ENCODE measurements at regions not wholly inside any gene's neighbourhood (a gene's known extent, or its start where the extent isn't known, plus 50 kb on each side); places are given as distances from the start of the nearest gene placed in this dataset.

DNA sequence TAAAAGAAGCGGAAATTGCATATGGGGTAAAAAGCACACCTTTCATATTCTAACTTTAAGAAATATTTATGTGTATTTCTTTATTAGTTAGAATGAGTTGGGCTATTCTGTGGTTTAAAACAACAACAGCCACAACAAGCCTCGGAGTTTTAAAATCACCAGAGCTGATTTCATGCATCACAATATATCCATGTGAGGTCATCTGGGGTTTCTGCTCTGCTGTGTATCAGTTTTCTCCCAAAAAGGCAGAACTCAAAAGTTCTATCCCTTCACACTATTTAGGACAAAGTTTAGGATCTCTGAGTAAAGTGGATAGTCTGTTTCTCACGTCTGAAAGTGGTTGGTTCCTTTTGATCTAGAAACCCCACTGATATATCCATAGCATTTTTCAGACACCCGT, 601.5 kb upstream of the GCFC2 start:
- Mint-ChIP-seq H3K27ac (no peak overlapping the region), H3K9me3 (peaks cover 7% of the 10 kb centered on the region), H3K27me3 (no peaks in the 10 kb centered on the region), H3K36me3 (no peaks in the 10 kb centered on the region), H3K4me1 (no peaks in the 10 kb centered on the region), H3K4me3 (no peak overlapping the region)
- ATAC-seq (ENCODE audit: low read depth), result no peak
- no peak for DNase-seq (ENCODE audit: low spot score in 2 of 2)

DNA sequence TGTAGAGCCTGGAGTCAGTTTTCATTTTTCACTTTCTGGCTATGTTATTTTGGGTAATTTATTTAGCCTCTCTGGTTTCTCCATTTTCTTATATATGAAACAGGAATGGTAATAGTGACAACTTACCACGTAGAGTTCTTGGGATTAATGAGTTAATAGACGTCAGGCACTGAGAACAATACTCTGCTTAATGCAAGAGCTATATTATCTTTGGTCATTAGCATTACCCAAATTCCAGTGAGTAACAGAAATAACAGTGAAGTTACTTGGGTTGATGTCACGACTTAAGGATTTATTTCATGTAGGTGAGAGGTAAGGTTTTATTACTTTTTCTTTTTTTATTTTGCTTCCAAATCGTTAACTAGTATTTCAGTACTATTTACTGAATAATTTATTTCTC, 601.0 kb upstream of the GCFC2 start:
- no peak overlapping the region for H3K27ac Mint-ChIP-seq
- no peaks in the 10 kb centered on the region for H3K36me3 Mint-ChIP-seq
- no peaks in the 10 kb centered on the region for H3K27me3 Mint-ChIP-seq
- H3K4me1 Mint-ChIP-seq, result no peaks in the 10 kb centered on the region
- H3K9me3 Mint-ChIP-seq, result peaks cover 5% of the 10 kb centered on the region
- ATAC-seq (ENCODE audit: low read depth) (no peak), DNase-seq (ENCODE audit: low spot score in 2 of 2) (no peak)
- H3K4me3 Mint-ChIP-seq, result no peak overlapping the region

- no peaks in the 10 kb centered on the region for H3K36me3 Mint-ChIP-seq
- H3K9me3 Mint-ChIP-seq, result peaks cover 4% of the 10 kb centered on the region
- ATAC-seq (ENCODE audit: low read depth), result no peak
- no peaks in the 10 kb centered on the region for H3K27me3 Mint-ChIP-seq
- no peak for DNase-seq (ENCODE audit: low spot score in 2 of 2)
- no peaks in the 10 kb centered on the region for H3K4me1 Mint-ChIP-seq
- H3K27ac Mint-ChIP-seq, result no peak overlapping the region
- H3K4me3 Mint-ChIP-seq, result no peak overlapping the region
Measured at GRCh38 chr2:76310894-76311633, 600.3 kb upstream of the GCFC2 start.

DNA sequence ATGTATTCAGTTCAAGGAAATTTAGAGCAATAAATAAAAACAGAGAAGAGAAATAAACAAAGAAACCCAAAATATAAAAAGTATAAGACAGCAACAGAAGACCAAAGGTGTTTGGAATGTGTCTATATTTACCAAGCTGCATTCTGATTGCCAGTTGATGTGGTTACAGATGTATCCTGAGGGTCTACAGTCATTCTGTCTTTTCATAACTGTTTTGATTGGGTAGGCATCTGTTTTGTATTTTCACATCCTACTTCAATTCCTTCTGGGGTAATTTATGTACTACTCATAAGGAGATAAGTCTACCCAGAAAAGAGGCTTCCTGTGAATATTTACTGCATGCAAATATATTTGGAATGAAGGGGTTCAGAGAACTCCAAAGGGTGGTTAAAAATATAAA, 596.8 kb upstream of the GCFC2 start:
- Mint-ChIP-seq H3K27me3 (no peaks in the 10 kb centered on the region), H3K36me3 (no peaks in the 10 kb centered on the region), H3K4me1 (no peaks in the 10 kb centered on the region), H3K9me3 (peaks cover 4% of the 10 kb centered on the region), H3K4me3 (no peak overlapping the region), H3K27ac (no peak overlapping the region)
- DNase-seq (ENCODE audit: low spot score in 2 of 2), result no peak
- no peak for ATAC-seq (ENCODE audit: low read depth)

DNA sequence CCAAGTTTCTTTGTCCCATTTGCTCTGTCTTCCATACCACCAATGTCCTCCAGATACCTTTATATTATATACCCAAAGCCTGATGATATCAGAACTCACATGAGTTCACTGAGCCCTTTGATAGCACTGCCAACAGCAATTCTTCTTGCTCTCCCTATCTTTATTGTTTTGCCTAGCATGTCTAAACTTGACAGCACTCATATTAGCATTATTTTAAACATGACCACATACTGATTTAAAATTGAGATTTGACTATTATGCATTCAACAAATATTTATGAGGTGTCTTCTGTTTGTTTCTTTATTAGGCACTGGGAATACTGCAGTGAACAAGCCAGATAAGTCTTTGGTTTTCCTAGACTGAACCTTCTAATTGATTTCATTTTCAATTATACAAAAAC, 587.3 kb upstream of the GCFC2 start:
- H3K27me3 Mint-ChIP-seq, result no peaks in the 10 kb centered on the region
- ATAC-seq (ENCODE audit: low read depth), result no peak

DNA sequence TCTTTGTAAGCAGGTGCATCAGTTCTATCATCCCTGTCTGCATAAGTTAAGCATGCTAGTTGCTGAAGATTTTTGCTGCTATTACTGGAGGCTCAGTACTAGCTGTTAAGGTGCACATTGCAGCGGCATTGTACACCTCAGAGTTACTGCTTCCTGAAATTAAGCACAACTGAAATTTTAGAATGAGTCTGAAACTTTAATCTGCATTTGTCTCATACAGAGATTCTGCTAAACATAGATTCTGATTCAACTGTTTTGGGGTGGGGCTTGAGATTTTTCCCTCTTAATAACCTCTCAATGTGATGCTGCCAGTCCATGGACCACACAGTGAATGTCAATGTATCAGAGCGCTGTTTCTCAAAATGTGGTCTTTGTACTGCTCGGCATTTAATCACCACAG, 585.7 kb upstream of the GCFC2 start:
- H3K27me3 Mint-ChIP-seq, result no peaks in the 10 kb centered on the region
- H3K27ac Mint-ChIP-seq, result no peak overlapping the region
- ATAC-seq (ENCODE audit: low read depth), result no peak
- no peak overlapping the region for H3K4me3 Mint-ChIP-seq
- H3K9me3 Mint-ChIP-seq, result no peaks in the 10 kb centered on the region
- no peaks in the 10 kb centered on the region for H3K36me3 Mint-ChIP-seq
- DNase-seq (ENCODE audit: low spot score in 2 of 2), result no peak
- no peaks in the 10 kb centered on the region for H3K4me1 Mint-ChIP-seq

More for the DNA sequence above, 587.3 kb upstream of the GCFC2 start:
- no peaks in the 10 kb centered on the region for H3K4me1 Mint-ChIP-seq
- H3K36me3 Mint-ChIP-seq, result no peaks in the 10 kb centered on the region
- H3K9me3 Mint-ChIP-seq, result peaks cover 2% of the 10 kb centered on the region
- no peak overlapping the region for H3K27ac Mint-ChIP-seq
- no peak overlapping the region for H3K4me3 Mint-ChIP-seq
- no peak for DNase-seq (ENCODE audit: low spot score in 2 of 2)

- H3K9me3 Mint-ChIP-seq, result no peaks in the 10 kb centered on the region
- H3K4me3 Mint-ChIP-seq, result no peak overlapping the region
- H3K4me1 Mint-ChIP-seq, result no peaks in the 10 kb centered on the region
- H3K27ac Mint-ChIP-seq, result no peak overlapping the region
- H3K27me3 Mint-ChIP-seq, result no peaks in the 10 kb centered on the region
- no peaks in the 10 kb centered on the region for H3K36me3 Mint-ChIP-seq
- DNase-seq (ENCODE audit: low spot score in 2 of 2) (no peak), ATAC-seq (ENCODE audit: low read depth) (no peak)
Measured at GRCh38 chr2:76295762-76296161, 585.0 kb upstream of the GCFC2 start.

GRCh38 chr2:76288598-76288997, 577.9 kb upstream of the GCFC2 start:
- H3K36me3 Mint-ChIP-seq, result no peaks in the 10 kb centered on the region
- ATAC-seq (ENCODE audit: low read depth), result no peak
- no peaks in the 10 kb centered on the region for H3K9me3 Mint-ChIP-seq
- H3K4me3 Mint-ChIP-seq, result no peak overlapping the region
- H3K27me3 Mint-ChIP-seq, result no peaks in the 10 kb centered on the region
- H3K27ac Mint-ChIP-seq, result no peak overlapping the region
- DNase-seq (ENCODE audit: low spot score in 2 of 2), result no peak
- H3K4me1 Mint-ChIP-seq, result no peaks in the 10 kb centered on the region

- H3K27ac Mint-ChIP-seq, result no peak overlapping the region
- no peaks in the 10 kb centered on the region for H3K27me3 Mint-ChIP-seq
- no peak for DNase-seq (ENCODE audit: low spot score in 2 of 2)
- H3K4me3 Mint-ChIP-seq, result no peak overlapping the region
- H3K9me3 Mint-ChIP-seq, result no peaks in the 10 kb centered on the region
- ATAC-seq (ENCODE audit: low read depth), result no peak
- H3K4me1 Mint-ChIP-seq, result no peaks in the 10 kb centered on the region
- H3K36me3 Mint-ChIP-seq, result no peaks in the 10 kb centered on the region
Measured at GRCh38 chr2:76288146-76288545, 577.4 kb upstream of the GCFC2 start.

- H3K27me3 Mint-ChIP-seq, result no peaks in the 10 kb centered on the region
- H3K36me3 Mint-ChIP-seq, result no peaks in the 10 kb centered on the region
- no peak overlapping the region for H3K27ac Mint-ChIP-seq
- no peaks in the 10 kb centered on the region for H3K4me1 Mint-ChIP-seq
- ATAC-seq (ENCODE audit: low read depth), result no peak
- no peak overlapping the region for H3K4me3 Mint-ChIP-seq
- no peaks in the 10 kb centered on the region for H3K9me3 Mint-ChIP-seq
- no peak for DNase-seq (ENCODE audit: low spot score in 2 of 2)
Measured at GRCh38 chr2:76283350-76283749, 572.6 kb upstream of the GCFC2 start.

DNA sequence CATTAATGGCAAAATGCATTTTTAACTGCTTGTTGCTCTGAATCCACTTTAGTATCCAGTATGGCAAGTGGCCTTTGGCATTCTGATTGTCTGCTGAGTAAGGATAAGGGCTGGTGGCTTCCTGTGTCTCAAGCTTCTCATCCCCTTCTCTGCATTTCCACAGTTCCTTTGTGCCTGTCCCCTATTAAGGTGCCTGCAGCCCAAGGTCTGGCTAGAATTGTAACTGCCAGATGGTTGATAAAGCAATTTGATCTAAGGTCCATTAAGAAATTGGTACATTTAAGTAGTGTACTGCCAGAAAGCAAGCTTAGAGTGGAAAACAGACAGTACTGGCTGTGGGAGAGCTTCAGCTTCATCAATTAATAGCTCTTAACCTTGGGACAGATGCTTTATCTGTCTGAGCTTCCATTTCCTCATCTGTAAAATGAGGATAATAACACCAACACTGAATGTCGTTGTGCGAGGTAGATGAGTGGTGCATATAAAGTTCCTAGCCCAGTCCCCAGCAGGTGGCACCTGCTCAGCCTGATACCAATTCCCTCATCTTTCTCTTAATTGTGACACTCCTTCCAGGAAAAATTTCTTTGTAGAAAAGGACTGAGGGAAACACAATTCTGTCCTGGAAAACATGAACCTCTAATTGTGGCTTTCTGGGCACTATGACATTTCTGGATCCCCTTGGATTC, 570.6 kb upstream of the GCFC2 start:
- Mint-ChIP-seq H3K27me3 (no peaks in the 10 kb centered on the region), H3K27ac (no peak overlapping the region), H3K9me3 (peaks cover 2% of the 10 kb centered on the region), H3K4me3 (no peak overlapping the region), H3K4me1 (no peaks in the 10 kb centered on the region), H3K36me3 (no peaks in the 10 kb centered on the region)
- no peak for DNase-seq (ENCODE audit: low spot score in 2 of 2)
- ATAC-seq (ENCODE audit: low read depth), result no peak

DNA sequence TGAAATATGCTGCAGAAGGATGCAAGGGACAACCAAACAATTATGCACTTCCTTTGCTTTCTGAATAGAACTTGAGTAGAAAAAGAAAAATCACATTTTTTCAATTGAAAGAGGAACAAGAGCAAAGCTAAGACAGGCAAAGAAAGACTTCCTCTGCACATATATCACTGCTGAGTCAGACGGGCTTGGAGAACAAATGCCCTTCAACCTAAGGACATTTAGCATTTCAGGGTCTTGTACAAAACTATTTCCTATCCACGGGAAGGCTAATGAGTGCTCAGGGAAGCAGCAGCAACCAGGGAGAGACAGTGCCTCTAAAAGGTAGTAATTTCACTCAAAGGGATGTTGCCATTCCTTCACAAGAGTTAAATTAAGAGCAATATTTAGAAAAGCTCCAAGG, 570.0 kb upstream of the GCFC2 start:
- Mint-ChIP-seq H3K9me3 (peaks cover 2% of the 10 kb centered on the region), H3K27me3 (no peaks in the 10 kb centered on the region), H3K36me3 (no peaks in the 10 kb centered on the region), H3K27ac (no peak overlapping the region), H3K4me3 (no peak overlapping the region), H3K4me1 (no peaks in the 10 kb centered on the region)
- ATAC-seq (ENCODE audit: low read depth) (no peak), DNase-seq (ENCODE audit: low spot score in 2 of 2) (no peak)

- no peak for ATAC-seq (ENCODE audit: low read depth)
Measured at GRCh38 chr2:76279142-76279541, 568.4 kb upstream of the GCFC2 start.

DNA sequence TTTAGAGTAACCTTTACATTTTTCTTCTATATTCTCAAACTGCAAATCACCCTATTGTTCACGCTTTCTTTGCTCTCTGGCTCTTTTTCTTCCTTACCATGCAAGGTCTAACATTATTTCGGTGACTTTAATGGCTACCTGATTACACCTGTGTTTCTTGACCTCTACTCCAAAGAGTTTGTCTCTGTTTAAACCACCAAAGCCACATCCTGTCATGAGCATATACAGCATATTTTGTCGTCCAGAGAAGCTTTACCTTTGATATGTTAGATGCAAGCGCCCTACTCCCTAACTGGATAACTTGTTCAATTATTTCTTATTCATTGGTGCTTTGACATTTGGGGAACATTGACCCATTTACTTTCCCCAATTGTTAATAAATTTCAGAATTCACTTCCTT, 565.1 kb upstream of the GCFC2 start:
- Mint-ChIP-seq H3K4me3 (no peak overlapping the region), H3K9me3 (peaks cover 2% of the 10 kb centered on the region), H3K4me1 (no peaks in the 10 kb centered on the region), H3K27ac (no peak overlapping the region), H3K27me3 (no peaks in the 10 kb centered on the region), H3K36me3 (no peaks in the 10 kb centered on the region)
- ATAC-seq (ENCODE audit: low read depth) (no peak), DNase-seq (ENCODE audit: low spot score in 2 of 2) (no peak)

More at GRCh38 chr2:76279142-76279541, 568.4 kb upstream of the GCFC2 start:
- no peaks in the 10 kb centered on the region for H3K36me3 Mint-ChIP-seq
- H3K4me1 Mint-ChIP-seq, result no peaks in the 10 kb centered on the region
- no peak overlapping the region for H3K4me3 Mint-ChIP-seq
- peaks cover 2% of the 10 kb centered on the region for H3K9me3 Mint-ChIP-seq
- H3K27ac Mint-ChIP-seq, result no peak overlapping the region
- H3K27me3 Mint-ChIP-seq, result no peaks in the 10 kb centered on the region
- DNase-seq (ENCODE audit: low spot score in 2 of 2), result no peak

GRCh38 chr2:76274676-76275075, 564.0 kb upstream of the GCFC2 start:
- Mint-ChIP-seq H3K4me3 (no peak overlapping the region), H3K9me3 (peaks cover 2% of the 10 kb centered on the region), H3K36me3 (no peaks in the 10 kb centered on the region), H3K27me3 (no peaks in the 10 kb centered on the region), H3K4me1 (no peaks in the 10 kb centered on the region), H3K27ac (no peak overlapping the region)
- DNase-seq (ENCODE audit: low spot score in 2 of 2), result no peak
- ATAC-seq (ENCODE audit: low read depth), result no peak

All from memory B cell (primary cell).